ENCODE measurements at regions not wholly inside any gene's neighbourhood (a gene's known extent, or its start where the extent isn't known, plus 50 kb on each side); places are given as distances from the start of the nearest gene placed in this dataset.
"Not testable (repeated sequence)": the region's sequence is repeated elsewhere in the genome, so short reads cannot be mapped to it uniquely, and the experiment has no call there.

DNA sequence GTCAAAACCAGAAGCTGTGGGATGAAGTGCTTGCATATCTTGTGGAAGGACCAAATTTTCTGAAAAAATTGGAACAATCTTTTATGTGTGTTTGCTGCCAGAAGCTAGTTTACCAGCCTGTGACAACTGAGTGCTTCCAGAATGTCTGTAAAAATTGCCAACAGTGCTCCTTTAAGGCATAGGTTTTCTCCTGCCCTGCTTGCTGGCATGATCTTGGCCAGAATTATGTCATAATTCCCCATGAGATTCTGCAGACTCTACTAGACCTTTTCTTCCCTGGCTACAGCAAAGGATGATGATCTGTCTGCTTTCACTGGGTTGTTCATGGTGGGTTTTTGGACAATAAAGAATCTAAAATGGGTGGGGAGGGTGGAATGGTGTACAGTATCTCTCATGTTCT lies 196.3 kb upstream of the ZCCHC13 start:
- no TSS peak for BruUV-seq (replicated peaks)
- no peaks in the 10 kb centered on the region for H3K9me2 ChIP-seq (ENCODE audit: insufficient read depth, low read length)

DNA sequence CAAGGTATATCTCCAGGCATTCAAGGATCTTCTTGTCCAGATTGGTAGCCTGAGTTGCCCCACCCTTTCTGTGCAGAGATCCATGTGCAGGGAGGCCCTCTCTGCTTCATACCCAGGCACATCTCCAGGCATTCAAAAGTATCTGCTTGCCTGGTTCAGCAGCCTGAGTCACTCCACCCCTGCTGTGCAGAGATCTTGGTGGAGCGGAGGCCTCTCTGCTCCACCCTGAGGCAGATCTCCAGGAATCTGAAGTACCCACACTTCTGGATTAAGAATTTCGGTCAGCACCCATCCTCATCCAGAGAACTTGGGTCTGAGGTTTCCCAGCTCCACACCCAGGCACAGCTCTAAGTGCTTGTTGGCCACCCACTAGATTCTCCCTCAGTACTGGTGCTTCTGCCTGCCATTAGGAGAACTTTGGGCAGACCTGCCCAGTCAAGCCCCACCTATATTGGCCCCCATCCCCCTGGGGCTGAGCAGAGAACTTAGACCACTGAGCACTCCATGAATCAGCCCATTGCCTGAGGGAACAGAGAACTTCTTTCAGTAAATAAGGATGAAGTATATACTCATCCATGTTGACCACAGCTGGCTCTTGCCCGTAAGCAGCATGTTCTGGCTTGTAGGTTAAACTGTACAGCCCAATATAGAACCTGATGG lies 199.5 kb upstream of the ZCCHC13 start:
- Histone ChIP-seq H3K9me2 (ENCODE audit: insufficient read depth, low read length) (no peaks in the 10 kb centered on the region), H3K79me2 (ENCODE audit: insufficient read depth, low read depth, low read length) (no peaks in the 10 kb centered on the region), H3K4me2 (ENCODE audit: low read length) (no peak overlapping the region), H3K27ac (ENCODE audit: low read depth, low read length, poor library complexity, severe bottlenecking) (no peak overlapping the region), H3K4me1 (ENCODE audit: insufficient read depth, low read length, poor library complexity, severe bottlenecking) (no peaks in the 10 kb centered on the region), H3K4me3 (ENCODE audit: low read depth, low read length, poor library complexity, severe bottlenecking) (no peak overlapping the region), H3K9me3 (ENCODE audit: low read length) (no peaks in the 10 kb centered on the region), H3K36me3 (ENCODE audit: insufficient read depth, low read length) (no peaks in the 10 kb centered on the region), H4K20me1 (ENCODE audit: insufficient read depth, low read length) (no peaks in the 10 kb centered on the region), H2AFZ (ENCODE audit: low read length) (no peak overlapping the region)
- intact Hi-C loops (cut with micrococcal nuclease; ENCODE audit: unreplicated experiment), result no loop called here
- POLR2A ChIA-PET, result no interaction called here
- BruUV-seq (replicated peaks), result no TSS peak
- no peak for DNase-seq (ENCODE audit: low spot score)
- CTCF ChIA-PET (ENCODE audit: unreplicated experiment), result no interaction called here
- TF ChIP-seq, protein P1, sequence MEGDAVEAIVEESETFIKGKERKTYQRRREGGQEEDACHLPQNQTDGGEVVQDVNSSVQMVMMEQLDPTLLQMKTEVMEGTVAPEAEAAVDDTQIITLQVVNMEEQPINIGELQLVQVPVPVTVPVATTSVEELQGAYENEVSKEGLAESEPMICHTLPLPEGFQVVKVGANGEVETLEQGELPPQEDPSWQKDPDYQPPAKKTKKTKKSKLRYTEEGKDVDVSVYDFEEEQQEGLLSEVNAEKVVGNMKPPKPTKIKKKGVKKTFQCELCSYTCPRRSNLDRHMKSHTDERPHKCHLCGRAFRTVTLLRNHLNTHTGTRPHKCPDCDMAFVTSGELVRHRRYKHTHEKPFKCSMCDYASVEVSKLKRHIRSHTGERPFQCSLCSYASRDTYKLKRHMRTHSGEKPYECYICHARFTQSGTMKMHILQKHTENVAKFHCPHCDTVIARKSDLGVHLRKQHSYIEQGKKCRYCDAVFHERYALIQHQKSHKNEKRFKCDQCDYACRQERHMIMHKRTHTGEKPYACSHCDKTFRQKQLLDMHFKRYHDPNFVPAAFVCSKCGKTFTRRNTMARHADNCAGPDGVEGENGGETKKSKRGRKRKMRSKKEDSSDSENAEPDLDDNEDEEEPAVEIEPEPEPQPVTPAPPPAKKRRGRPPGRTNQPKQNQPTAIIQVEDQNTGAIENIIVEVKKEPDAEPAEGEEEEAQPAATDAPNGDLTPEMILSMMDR (conservative IDR thresholded peaks at IDR 0.05; ENCODE audit: low read length), result no peak
- no peak for TF ChIP-seq EZH2phosphoT487 (IDR thresholded peaks at IDR 0.05; ENCODE audit: borderline replicate concordance, low read depth, low read length)

More for the DNA sequence above, 196.3 kb upstream of the ZCCHC13 start:
- no peaks in the 10 kb centered on the region for H3K9me3 ChIP-seq (ENCODE audit: low read length)
- no peaks in the 10 kb centered on the region for H4K20me1 ChIP-seq (ENCODE audit: insufficient read depth, low read length)
- ChIA-PET CTCF (ENCODE audit: unreplicated experiment) (no interaction called here), POLR2A (no interaction called here)
- H2AFZ ChIP-seq (ENCODE audit: low read length), result no peak overlapping the region
- H3K4me1 ChIP-seq (ENCODE audit: insufficient read depth, low read length, poor library complexity, severe bottlenecking), result no peaks in the 10 kb centered on the region
- no peak overlapping the region for H3K4me3 ChIP-seq (ENCODE audit: low read depth, low read length, poor library complexity, severe bottlenecking)
- no peaks in the 10 kb centered on the region for H3K79me2 ChIP-seq (ENCODE audit: insufficient read depth, low read depth, low read length)
- TF ChIP-seq, protein P1 (conservative IDR thresholded peaks at IDR 0.05; ENCODE audit: low read length), result no peak
- DNase-seq (ENCODE audit: low spot score), result no peak
- no peaks in the 10 kb centered on the region for H3K36me3 ChIP-seq (ENCODE audit: insufficient read depth, low read length)
- intact Hi-C loops (cut with micrococcal nuclease; ENCODE audit: unreplicated experiment), result no loop called here
- H3K27ac ChIP-seq (ENCODE audit: low read depth, low read length, poor library complexity, severe bottlenecking), result no peak overlapping the region
- no peak overlapping the region for H3K4me2 ChIP-seq (ENCODE audit: low read length)

DNA sequence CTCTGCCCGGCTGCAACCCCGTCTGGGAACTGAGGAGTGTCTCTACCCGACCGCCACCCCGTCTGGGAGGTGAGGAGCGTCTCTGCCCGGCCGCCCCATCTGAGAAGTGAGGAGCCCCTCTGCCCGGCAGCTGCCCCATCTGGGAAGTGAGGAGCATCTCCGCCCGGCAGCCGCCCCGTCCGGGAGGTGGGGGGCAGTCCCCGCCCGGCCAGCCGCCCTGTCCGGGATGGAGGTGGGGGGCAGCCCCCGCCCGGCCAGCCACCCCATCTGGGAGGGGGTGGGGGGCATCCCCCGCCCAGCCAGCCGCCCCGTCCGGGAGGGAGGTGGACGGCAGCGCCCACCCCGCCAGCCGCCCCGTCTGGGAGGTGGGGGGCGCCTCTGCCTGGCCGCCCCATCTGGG lies 205.6 kb upstream of the ZCCHC13 start:
- H2AFZ ChIP-seq (ENCODE audit: low read length); H3K9me3 ChIP-seq (ENCODE audit: low read length); H3K9me2 ChIP-seq (ENCODE audit: insufficient read depth, low read length); POLR2A ChIA-PET; BruUV-seq (replicated peaks); H3K79me2 ChIP-seq (ENCODE audit: insufficient read depth, low read depth, low read length); H3K4me3 ChIP-seq (ENCODE audit: low read depth, low read length, poor library complexity, severe bottlenecking); CTCF ChIA-PET (ENCODE audit: unreplicated experiment); H4K20me1 ChIP-seq (ENCODE audit: insufficient read depth, low read length); DNase-seq (ENCODE audit: low spot score); H3K4me1 ChIP-seq (ENCODE audit: insufficient read depth, low read length, poor library complexity, severe bottlenecking); H3K36me3 ChIP-seq (ENCODE audit: insufficient read depth, low read length); H3K27ac ChIP-seq (ENCODE audit: low read depth, low read length, poor library complexity, severe bottlenecking); H3K4me2 ChIP-seq (ENCODE audit: low read length); intact Hi-C loops (cut with micrococcal nuclease; ENCODE audit: unreplicated experiment): not testable (repeated sequence)
